H1 (cell line): ENCODE measurements at regions not wholly inside any gene's neighbourhood (a gene's known extent, or its start where the extent isn't known, plus 50 kb on each side); places are given as distances from the start of the nearest gene placed in this dataset.

ENCODE experiments used
- CTCF ChIA-PET: fragments of 300-600 bp; sonication (Branson Sonifier 250); formaldehyde crosslinking; loops from one replicate; lab custom pipeline; 2021; ENCODE audit not compliant: partially characterized antibody; lab: Charles Lee
- POLR2A ChIA-PET: fragments of 300-600 bp; sonication (Branson Sonifier 250); formaldehyde crosslinking; loops from one replicate; lab custom pipeline; 2021; ENCODE audit warnings: inconsistent platforms; ENCODE audit not compliant: partially characterized antibody; lab: Charles Lee
- DNase-seq, 2 experiments: peaks; one replicate each; pipeline versions ENCODE4 v3.0.0 to v3.0.0-alpha.2; 2010 to 2022; ENCODE audit warnings: low spot score in 2 of 2, low read depth in 1 of 2, mixed read lengths in 1 of 2
- FAIRE-seq: peaks from 2 replicates; lab custom pipeline; 2011; peaks lifted over from hg19 to GRCh38; lab: Jason Lieb, UNC
- H2AFZ ChIP-seq: 2 replicates; pipeline ENCODE4 v1.8.1; 2012; ENCODE audit warnings: low read length, inconsistent platforms
- H2AK5ac ChIP-seq: 2 replicates; pipeline ENCODE4 v1.6.1; 2013; ENCODE audit warnings: low read depth, low read length
- H2BK120ac ChIP-seq: replicated peaks from 2 replicates; pipeline ENCODE3; 2013; ENCODE audit warnings: low read depth, low read length, inconsistent platforms
- H2BK12ac ChIP-seq: 2 replicates; pipeline ENCODE4 v1.6.1; 2013; ENCODE audit warnings: low read depth, low read length
- H2BK15ac ChIP-seq: 2 replicates; pipeline ENCODE4 v1.6.1; 2013; ENCODE audit warnings: low read length
- H2BK20ac ChIP-seq: 2 replicates; pipeline ENCODE4 v1.6.1; 2013; ENCODE audit warnings: low read length
- H2BK5ac ChIP-seq: 2 replicates; pipeline ENCODE4 v1.6.1; 2013; ENCODE audit warnings: low read depth, low read length
- H3K14ac ChIP-seq: 2 replicates; pipeline ENCODE4 v1.6.1; 2013; ENCODE audit warnings: inconsistent platforms; ENCODE audit not compliant: insufficient read length
- H3K18ac ChIP-seq: 2 replicates; pipeline ENCODE4 v1.6.1; 2013; ENCODE audit warnings: low read length; ENCODE audit errors: extremely low read depth
- H3K23ac ChIP-seq: 2 replicates; pipeline ENCODE4 v1.6.1; 2013; ENCODE audit warnings: inconsistent platforms; ENCODE audit not compliant: insufficient read length
- H3K23me2 ChIP-seq: 2 replicates; pipeline ENCODE4 v1.6.1; 2013; ENCODE audit warnings: low read depth, low read length
- H3K27ac ChIP-seq: 2 replicates; pipeline ENCODE4 v1.6.1; 2011; ENCODE audit warnings: low read depth, low read length, inconsistent platforms
- H3K27me3 ChIP-seq, 4 experiments: replicated peaks in 1 of 4; 1 replicate in 1 of 4; 2 replicates in 3 of 4; pipeline versions ENCODE4 v1.6.1 to v1.8.1; 2011 to 2013; ENCODE audit warnings: low read length in 3 of 4, mild to moderate bottlenecking in 3 of 4, inconsistent platforms in 2 of 4, mixed read lengths in 2 of 4, moderate library complexity in 1 of 4; ENCODE audit not compliant: control insufficient read depth in 3 of 4, insufficient read depth in 3 of 4; ENCODE audit errors: extremely low read depth in 1 of 4
- H3K36me3 ChIP-seq, 4 experiments: 2 replicates each; pipeline versions ENCODE4 v1.6.1 to v1.8.1; 2011 to 2013; ENCODE audit warnings: mild to moderate bottlenecking in 4 of 4, low read length in 3 of 4, moderate library complexity in 2 of 4, control low read depth in 1 of 4, inconsistent platforms in 1 of 4; ENCODE audit not compliant: insufficient read depth in 4 of 4, control insufficient read depth in 2 of 4
- H3K4ac ChIP-seq: replicated peaks from 2 replicates; pipeline ENCODE3; 2013; ENCODE audit warnings: low read length, low read depth, mixed read lengths, inconsistent platforms; ENCODE audit not compliant: insufficient read length
- H3K4me1 ChIP-seq, 4 experiments: replicated peaks in 1 of 4; 1 replicate in 1 of 4; 2 replicates in 3 of 4; pipeline versions ENCODE4 v1.6.1 to v1.8.1; 2011 to 2013; ENCODE audit warnings: low read length in 3 of 4, inconsistent platforms in 2 of 4, mixed read lengths in 1 of 4; ENCODE audit not compliant: insufficient read depth in 4 of 4, control insufficient read depth in 3 of 4
- H3K4me2 ChIP-seq, 2 experiments: 2 replicates each; pipeline versions ENCODE4 v1.6.1 to v1.8.1; 2011 to 2013; ENCODE audit warnings: low read depth in 2 of 2, low read length in 2 of 2, control low read depth in 1 of 2, inconsistent platforms in 1 of 2, mild to moderate bottlenecking in 1 of 2; ENCODE audit not compliant: insufficient read depth in 1 of 2
- H3K4me3 ChIP-seq, 4 experiments: fragments of 200-600, 300-600 bp in 1 of 4; sonication (generic), shearing (Covaris generic), sonication (Bioruptor Twin) in 1 of 4; 2 replicates each; pipeline versions ENCODE4 v1.5.1 to v1.8.1; 2011 to 2016; ENCODE audit warnings: low read length in 4 of 4, low read depth in 3 of 4, control low read depth in 2 of 4, inconsistent platforms in 2 of 4, mild to moderate bottlenecking in 2 of 4, mixed read lengths in 1 of 4, moderate library complexity in 1 of 4; ENCODE audit not compliant: insufficient read depth in 2 of 4; ENCODE audit errors: extremely low read depth in 1 of 4
- H3K56ac ChIP-seq: replicated peaks from 2 replicates; pipeline ENCODE3; 2013; ENCODE audit warnings: low read depth, mild to moderate bottlenecking, mixed read lengths, low read length, inconsistent platforms; ENCODE audit not compliant: insufficient read length
- H3K79me1 ChIP-seq: 2 replicates; pipeline ENCODE4 v1.6.1; 2013; ENCODE audit warnings: low read depth, low read length, control low read depth
- H3K79me2 ChIP-seq, 2 experiments: 2 replicates each; pipeline versions ENCODE4 v1.6.1 to v1.8.1; 2012 to 2013; ENCODE audit warnings: low read length in 2 of 2, mild to moderate bottlenecking in 2 of 2, inconsistent platforms in 1 of 2; ENCODE audit not compliant: insufficient read depth in 2 of 2, control insufficient read depth in 1 of 2
- H3K9ac ChIP-seq, 4 experiments: replicated peaks in 1 of 4; 1 replicate in 1 of 4; 2 replicates in 3 of 4; pipeline versions ENCODE4 v1.6.1 to v1.8.1; 2011 to 2013; ENCODE audit warnings: low read depth in 3 of 4, low read length in 3 of 4, control low read depth in 2 of 4, mild to moderate bottlenecking in 2 of 4, moderate library complexity in 2 of 4, inconsistent platforms in 1 of 4; ENCODE audit errors: extremely low read depth in 1 of 4
- H3K9me3 ChIP-seq, 2 experiments: 2 replicates each; pipeline versions ENCODE4 v1.6.1 to v1.8.1; 2012 to 2013; ENCODE audit warnings: mild to moderate bottlenecking in 2 of 2, moderate library complexity in 2 of 2, control low read depth in 1 of 2, inconsistent platforms in 1 of 2, low read depth in 1 of 2, low read length in 1 of 2, mixed read lengths in 1 of 2; ENCODE audit not compliant: insufficient read depth in 2 of 2
- H4K20me1 ChIP-seq, 2 experiments: replicated peaks in 1 of 2; 2 replicates each; pipeline versions ENCODE3 to v1.8.1; 2011 to 2013; ENCODE audit warnings: inconsistent platforms in 2 of 2, low read length in 2 of 2, mild to moderate bottlenecking in 1 of 2; ENCODE audit not compliant: insufficient read depth in 2 of 2, control insufficient read depth in 1 of 2
- H4K5ac ChIP-seq: 2 replicates; pipeline ENCODE4 v1.6.1; 2013; ENCODE audit warnings: low read length, low read depth, mixed read lengths, inconsistent platforms; ENCODE audit not compliant: insufficient read length
- H4K8ac ChIP-seq: 2 replicates; pipeline ENCODE4 v1.8.0; 2013; ENCODE audit warnings: mild to moderate bottlenecking, moderate library complexity, low read length, inconsistent platforms; ENCODE audit not compliant: insufficient read depth; ENCODE audit errors: extremely low read depth
- H4K91ac ChIP-seq: replicated peaks from 2 replicates; pipeline ENCODE3; 2013; ENCODE audit warnings: low read length, mixed read lengths, inconsistent platforms; ENCODE audit not compliant: insufficient read length
- ASH2L ChIP-seq: fragments of 200-600, 300-600 bp; sonication (generic); IDR thresholded peaks from one replicate; pipeline ENCODE4 v1.7.1; 2017; ENCODE audit warnings: low read length
- ATF3 ChIP-seq: IDR thresholded peaks from 2 replicates; pipeline ENCODE4 v1.6.1; 2011; ENCODE audit warnings: low read depth, mild to moderate bottlenecking, low read length; ENCODE audit not compliant: insufficient read depth
- BCL11A ChIP-seq, 2 experiments: IDR thresholded peaks; one replicate each; pipeline ENCODE4 v1.6.1; 2011; ENCODE audit warnings: low read depth in 2 of 2, low read length in 2 of 2, mild to moderate bottlenecking in 2 of 2
- CHD2 ChIP-seq: IDR thresholded peaks from 2 replicates; pipeline ENCODE4 v1.6.1; 2012; ENCODE audit warnings: low read length, improper control_type of control experiment
- EGR1 ChIP-seq: IDR thresholded peaks from 2 replicates; pipeline ENCODE4 v1.6.1; 2011; ENCODE audit warnings: low read depth, low read length, borderline replicate concordance
- HDAC2 ChIP-seq, 2 experiments: fragments of 300-600 bp in 1 of 2; sonication (generic) in 1 of 2; IDR thresholded peaks; 2 replicates each; pipeline ENCODE4 v1.6.1; 2011 to 2012; ENCODE audit warnings: low read depth in 2 of 2, low read length in 2 of 2, mild to moderate bottlenecking in 2 of 2, moderate library complexity in 2 of 2, borderline replicate concordance in 1 of 2, inconsistent platforms in 1 of 2
- HDAC6 ChIP-seq: IDR thresholded peaks from one replicate; pipeline ENCODE4 v1.7.1; 2012; ENCODE audit warnings: low read depth, mild to moderate bottlenecking, inconsistent platforms, low read length, moderate library complexity
- JUN ChIP-seq: IDR thresholded peaks from 2 replicates; pipeline ENCODE4 v1.6.1; 2011; ENCODE audit warnings: low read depth, mild to moderate bottlenecking, improper control_type of control experiment, low read length
- JUND ChIP-seq: IDR thresholded peaks from 2 replicates; pipeline ENCODE4 v1.6.1; 2011; ENCODE audit warnings: mild to moderate bottlenecking, improper control_type of control experiment, low read length
- RAD21 ChIP-seq, 2 experiments: IDR thresholded peaks in 1 of 2; conservative IDR thresholded peaks in 1 of 2; 2 replicates each; pipeline ENCODE4 v1.6.1; 2011; ENCODE audit warnings: low read depth in 2 of 2, low read length in 2 of 2, improper control_type of control experiment in 1 of 2, inconsistent platforms in 1 of 2, mild to moderate bottlenecking in 1 of 2, moderate library complexity in 1 of 2
- RXRA ChIP-seq: IDR thresholded peaks from 2 replicates; pipeline ENCODE4 v1.6.1; 2011; ENCODE audit warnings: low read depth, mild to moderate bottlenecking, low read length, moderate library complexity; ENCODE audit not compliant: insufficient read depth
- SIRT6 ChIP-seq: IDR thresholded peaks from one replicate; pipeline ENCODE4 v1.7.1; 2012; ENCODE audit warnings: low read length, inconsistent platforms
- TAF7 ChIP-seq: optimal IDR thresholded peaks from 2 replicates; pipeline ENCODE3; 2011; ENCODE audit warnings: low read depth, mild to moderate bottlenecking, inconsistent platforms, low read length, moderate library complexity, borderline replicate concordance
- TEAD4 ChIP-seq: IDR thresholded peaks from 2 replicates; pipeline ENCODE4 v1.6.1; 2012; ENCODE audit warnings: low read depth, low read length, inconsistent platforms, mixed read lengths
- WGBS, 2 experiments: shearing (Covaris generic) in 1 of 2; methylation state at CpG; one replicate each; pipeline versions ENCODE4 v1.1.6 to v1.1.7; 2013 to 2015; ENCODE audit warnings: low lambda C conversion rate in 2 of 2, mixed read lengths in 2 of 2, inconsistent platforms in 1 of 2, low coverage in 1 of 2, missing lambda C conversion rate in 1 of 2; ENCODE audit not compliant: insufficient replicate concordance in 2 of 2, insufficient coverage in 1 of 2, insufficient read length in 1 of 2; ENCODE audit errors: extremely low coverage in 1 of 2, missing lambda C conversion rate in 1 of 2; 5-methylcytosine and 5-hydroxymethylcytosine counted together

GRCh38 chr4:53654300-53654758, 63.0 kb upstream of the LNX1 start:
- Histone ChIP-seq H3K4ac (no peak overlapping the region), H3K9me3 (no peaks in the 10 kb centered on the region), H4K5ac (no peak overlapping the region), H4K91ac (no peak overlapping the region), H2AK5ac (no peak overlapping the region), H3K4me3 (no peak overlapping the region), H3K9ac (no peak overlapping the region), H3K4me1 (no peaks in the 10 kb centered on the region), H3K79me1 (no peaks in the 10 kb centered on the region), H3K4me2 (no peak overlapping the region), H4K20me1 (no peaks in the 10 kb centered on the region), H3K23ac (no peak overlapping the region), H2BK12ac (no peak overlapping the region), H3K36me3 (no peaks in the 10 kb centered on the region), H3K14ac (no peak overlapping the region), H2BK120ac (no peak overlapping the region), H4K8ac (no peak overlapping the region), H2BK5ac (no peak overlapping the region), H3K18ac (no peak overlapping the region), H2AFZ (no peak overlapping the region), H3K23me2 (no peaks in the 10 kb centered on the region), H3K56ac (no peak overlapping the region), H3K27ac (no peak overlapping the region), H2BK15ac (no peak overlapping the region), H3K27me3 (no peaks in the 10 kb centered on the region), H2BK20ac (no peak overlapping the region), H3K79me2 (no peaks in the 10 kb centered on the region)
- 86% methylated on average over 5 of the region's 5 CpGs; no CpG with 5 or more reads in 1 of the 2 experiments for WGBS, 2 experiments
- FAIRE-seq (no peak), DNase-seq (no peak)
- POLR2A ChIA-PET: no interaction called here
- CTCF ChIA-PET: interaction anchor here (1.2 to 1.6 kb wide), 4 partner anchors 8 to 169 kb away, joined by 3 to 5 read pairs (median 4); no protein-coding TSS in a partner anchor
- no peak for TF ChIP-seq ATF3
- no peak for TF ChIP-seq RAD21 (IDR thresholded peaks at IDR 0.05 in 1 of 2, conservative IDR thresholded peaks at IDR 0.05 in 1 of 2; ENCODE audit: low read depth in 2 of 2, low read length in 2 of 2)
- TF ChIP-seq TAF7: no peak
- no peak for TF ChIP-seq JUND
- TF ChIP-seq ASH2L: no peak
- TF ChIP-seq EGR1: no peak
- no peak for TF ChIP-seq HDAC6
- no peak for TF ChIP-seq SIRT6
- TF ChIP-seq CHD2: no peak
- no peak for TF ChIP-seq HDAC2 (IDR thresholded peaks at IDR 0.05; ENCODE audit: borderline replicate concordance in 1 of 2, low read depth in 2 of 2, low read length in 2 of 2)
- no peak for TF ChIP-seq RXRA
- no peak for TF ChIP-seq BCL11A (IDR thresholded peaks at IDR 0.05; ENCODE audit: low read depth in 2 of 2, low read length in 2 of 2)
- TF ChIP-seq TEAD4: no peak
- no peak for TF ChIP-seq JUN
